H1 (cell line): ENCODE measurements at regions not wholly inside any gene's neighbourhood (a gene's known extent, or its start where the extent isn't known, plus 50 kb on each side); places are given as distances from the start of the nearest gene placed in this dataset.

Experiments
- CHD1 ChIP-seq: IDR thresholded peaks from 2 replicates; pipeline ENCODE4 v1.6.1; 2012; ENCODE audit warnings: low read depth, low read length, improper control_type of control experiment
- EGR1 ChIP-seq: IDR thresholded peaks from 2 replicates; pipeline ENCODE4 v1.6.1; 2011; ENCODE audit warnings: low read depth, low read length, borderline replicate concordance
- EP300 ChIP-seq, 2 experiments: IDR thresholded peaks; 1 replicate in 1 of 2; 2 replicates in 1 of 2; pipeline ENCODE4 v1.6.1; 2011 to 2012; ENCODE audit warnings: low read depth in 2 of 2, low read length in 2 of 2, mild to moderate bottlenecking in 2 of 2, borderline replicate concordance in 1 of 2, inconsistent platforms in 1 of 2, moderate library complexity in 1 of 2
- EZH2 ChIP-seq: fragments of 200-600 bp; sonication (generic); IDR thresholded peaks from 2 replicates; pipeline ENCODE4 v1.7.1; 2012; ENCODE audit warnings: low read depth, mild to moderate bottlenecking, moderate library complexity, low read length, inconsistent platforms; ENCODE audit not compliant: severe bottlenecking
- GABPA ChIP-seq: IDR thresholded peaks from 2 replicates; pipeline ENCODE4 v1.6.1; 2011; ENCODE audit warnings: mild to moderate bottlenecking, low read length, moderate library complexity, borderline replicate concordance; ENCODE audit not compliant: insufficient read depth
- KDM1A ChIP-seq: fragments of 200-600, 300-600 bp; sonication (generic); IDR thresholded peaks from 2 replicates; pipeline ENCODE4 v1.7.1; 2016; ENCODE audit warnings: mild to moderate bottlenecking, low read length, borderline replicate concordance
- POLR2A ChIP-seq, 2 experiments: IDR thresholded peaks; 1 replicate in 1 of 2; 2 replicates in 1 of 2; pipeline ENCODE4 v1.6.1; 2011; ENCODE audit warnings: low read depth in 2 of 2, low read length in 2 of 2, mild to moderate bottlenecking in 2 of 2; ENCODE audit errors: control extremely low read depth in 1 of 2
- POLR2AphosphoS5 ChIP-seq: IDR thresholded peaks from 2 replicates; pipeline ENCODE4 v1.6.1; 2011; ENCODE audit warnings: low read depth, low read length
- RAD21 ChIP-seq, 2 experiments: IDR thresholded peaks in 1 of 2; conservative IDR thresholded peaks in 1 of 2; 2 replicates each; pipeline ENCODE4 v1.6.1; 2011; ENCODE audit warnings: low read depth in 2 of 2, low read length in 2 of 2, improper control_type of control experiment in 1 of 2, inconsistent platforms in 1 of 2, mild to moderate bottlenecking in 1 of 2, moderate library complexity in 1 of 2
- SIRT6 ChIP-seq: IDR thresholded peaks from one replicate; pipeline ENCODE4 v1.7.1; 2012; ENCODE audit warnings: low read length, inconsistent platforms
- SUZ12 ChIP-seq: fragments of 200-600 bp; sonication (generic); IDR thresholded peaks from 2 replicates; pipeline ENCODE4 v1.6.1; 2012; ENCODE audit warnings: mild to moderate bottlenecking, inconsistent platforms, low read length, moderate library complexity, mixed read lengths
- YY1 ChIP-seq: IDR thresholded peaks from 2 replicates; pipeline ENCODE4 v1.6.1; 2011; ENCODE audit warnings: low read depth, mild to moderate bottlenecking, low read length
- TF ChIP-seq, protein P1 (sequence below), 3 experiments: IDR thresholded peaks; 1 replicate in 2 of 3; 2 replicates in 1 of 3; pipeline versions ENCODE4 v1.5.1 to v1.6.1; 2011; ENCODE audit warnings: low read length in 3 of 3, mild to moderate bottlenecking in 3 of 3, inconsistent platforms in 2 of 3, low read depth in 1 of 3, moderate library complexity in 1 of 3; ENCODE audit not compliant: insufficient read depth in 1 of 3; ENCODE audit errors: control extremely low read depth in 1 of 3

DNA sequence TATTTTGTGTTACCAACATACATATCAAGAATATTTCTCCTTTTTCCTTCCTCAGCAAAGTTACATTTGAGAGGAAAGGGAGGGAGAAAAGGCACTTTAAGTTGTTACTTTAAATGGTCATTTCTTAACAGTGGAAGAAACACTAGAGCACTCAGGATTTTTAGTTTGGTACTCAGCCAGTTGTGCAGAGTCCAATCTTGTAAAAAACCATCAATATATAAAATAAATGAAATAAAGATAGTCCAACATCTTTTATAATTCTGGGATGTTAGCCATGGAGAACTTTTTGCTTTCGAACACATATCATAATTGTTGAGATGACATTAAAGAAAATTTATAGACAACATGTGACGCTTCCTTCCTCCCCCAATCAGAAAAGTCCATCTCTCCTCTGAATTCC is 253.8 kb downstream of the QDPR start:
- TF ChIP-seq POLR2A (IDR thresholded peaks at IDR 0.05; ENCODE audit: control extremely low read depth in 1 of 2, low read depth in 2 of 2, low read length in 2 of 2) (no peak), YY1 (no peak), SUZ12 (no peak), RAD21 (IDR thresholded peaks at IDR 0.05 in 1 of 2, conservative IDR thresholded peaks at IDR 0.05 in 1 of 2; ENCODE audit: low read depth in 2 of 2, low read length in 2 of 2) (no peak), EP300 (IDR thresholded peaks at IDR 0.05; ENCODE audit: borderline replicate concordance in 1 of 2, low read depth in 2 of 2, low read length in 2 of 2) (no peak), POLR2AphosphoS5 (no peak), EGR1 (no peak), EZH2 (no peak), KDM1A (no peak), CHD1 (no peak), GABPA (no peak), SIRT6 (no peak)
- TF ChIP-seq, protein P1, sequence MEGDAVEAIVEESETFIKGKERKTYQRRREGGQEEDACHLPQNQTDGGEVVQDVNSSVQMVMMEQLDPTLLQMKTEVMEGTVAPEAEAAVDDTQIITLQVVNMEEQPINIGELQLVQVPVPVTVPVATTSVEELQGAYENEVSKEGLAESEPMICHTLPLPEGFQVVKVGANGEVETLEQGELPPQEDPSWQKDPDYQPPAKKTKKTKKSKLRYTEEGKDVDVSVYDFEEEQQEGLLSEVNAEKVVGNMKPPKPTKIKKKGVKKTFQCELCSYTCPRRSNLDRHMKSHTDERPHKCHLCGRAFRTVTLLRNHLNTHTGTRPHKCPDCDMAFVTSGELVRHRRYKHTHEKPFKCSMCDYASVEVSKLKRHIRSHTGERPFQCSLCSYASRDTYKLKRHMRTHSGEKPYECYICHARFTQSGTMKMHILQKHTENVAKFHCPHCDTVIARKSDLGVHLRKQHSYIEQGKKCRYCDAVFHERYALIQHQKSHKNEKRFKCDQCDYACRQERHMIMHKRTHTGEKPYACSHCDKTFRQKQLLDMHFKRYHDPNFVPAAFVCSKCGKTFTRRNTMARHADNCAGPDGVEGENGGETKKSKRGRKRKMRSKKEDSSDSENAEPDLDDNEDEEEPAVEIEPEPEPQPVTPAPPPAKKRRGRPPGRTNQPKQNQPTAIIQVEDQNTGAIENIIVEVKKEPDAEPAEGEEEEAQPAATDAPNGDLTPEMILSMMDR (IDR thresholded peaks at IDR 0.05; ENCODE audit: control extremely low read depth in 1 of 3, insufficient read depth in 1 of 3, low read depth in 1 of 3, low read length in 3 of 3) = no peak
